ENCODE measurements at regions not wholly inside any gene's neighbourhood (a gene's known extent, or its start where the extent isn't known, plus 50 kb on each side); places are given as distances from the start of the nearest gene placed in this dataset.

DNA sequence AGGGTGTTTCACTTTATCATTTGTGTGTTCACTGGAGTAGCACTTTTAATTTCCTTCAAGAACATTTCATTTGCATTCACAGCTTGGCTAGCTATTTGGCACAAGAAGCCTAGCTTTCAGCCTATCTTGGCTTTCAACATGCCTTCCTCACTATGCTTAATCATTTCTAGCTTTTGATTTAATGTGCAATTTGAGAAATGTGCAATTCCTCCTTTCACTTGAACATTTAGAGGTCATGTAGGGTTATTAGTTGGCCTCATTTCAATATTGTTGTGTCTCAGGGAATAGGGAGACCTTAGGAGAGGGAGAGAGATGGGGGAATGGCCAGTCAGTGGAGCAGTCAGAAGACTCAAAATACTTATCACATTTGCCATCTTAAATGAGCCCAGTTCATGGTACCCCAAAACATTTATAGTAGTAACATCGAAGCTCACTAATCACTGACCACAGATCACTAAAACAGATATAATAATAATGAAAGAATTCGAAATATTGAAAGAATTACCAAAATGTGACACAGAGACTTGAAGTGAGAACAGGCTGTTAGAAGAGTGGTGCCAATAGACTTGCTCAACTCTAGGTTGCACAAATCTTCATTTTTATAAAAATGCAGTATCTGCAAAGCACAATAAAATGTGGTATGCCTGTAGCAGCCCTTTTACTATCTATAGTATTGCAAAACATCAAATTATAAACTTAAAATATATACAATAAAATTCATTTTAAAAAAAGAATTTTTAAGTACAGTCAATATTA is 561.2 kb downstream of the METTL4 start:
- intact Hi-C loops (cut with micrococcal nuclease), result no loop called here

DNA sequence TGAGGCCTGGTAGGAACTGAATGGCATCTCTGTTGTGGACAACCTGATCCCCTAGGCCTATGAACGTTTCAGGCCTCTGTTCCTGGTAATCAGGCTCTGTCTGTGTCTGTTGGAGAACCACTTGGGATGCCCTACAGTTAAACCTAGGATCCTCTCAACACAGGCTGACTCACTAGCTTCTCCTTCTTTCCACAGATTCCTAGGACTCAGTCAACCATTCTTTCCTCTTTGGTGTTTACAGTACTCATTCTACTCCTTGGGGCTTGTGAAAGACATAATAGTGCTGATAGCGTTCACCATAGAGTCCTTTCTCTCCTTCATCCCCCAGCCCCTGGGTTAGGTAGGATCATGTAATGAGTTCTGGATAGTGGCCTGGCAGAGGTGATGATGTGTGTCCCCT is 544.3 kb downstream of the METTL4 start:
- intact Hi-C loops (cut with micrococcal nuclease), result no loop called here

DNA sequence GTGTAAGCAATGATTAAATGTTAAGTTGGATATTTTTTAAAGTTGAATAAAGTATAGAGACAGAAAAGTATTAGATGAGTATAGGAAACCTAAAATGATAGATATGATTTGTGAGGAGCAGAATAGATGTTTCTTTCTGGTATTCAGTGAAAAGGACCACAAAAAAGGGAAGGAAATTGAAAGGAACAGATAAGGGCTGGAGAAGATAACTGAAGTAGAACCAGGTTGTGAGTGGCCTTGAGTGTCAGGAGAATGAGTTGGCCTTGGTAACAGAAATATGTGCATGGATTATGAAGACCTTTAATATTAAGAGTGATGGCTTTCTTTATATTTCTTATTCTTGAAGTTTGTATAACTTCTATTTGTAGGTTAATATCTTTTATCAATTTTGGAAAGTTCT is 543.5 kb downstream of the METTL4 start:
- intact Hi-C loops (cut with micrococcal nuclease), result no loop called here

DNA sequence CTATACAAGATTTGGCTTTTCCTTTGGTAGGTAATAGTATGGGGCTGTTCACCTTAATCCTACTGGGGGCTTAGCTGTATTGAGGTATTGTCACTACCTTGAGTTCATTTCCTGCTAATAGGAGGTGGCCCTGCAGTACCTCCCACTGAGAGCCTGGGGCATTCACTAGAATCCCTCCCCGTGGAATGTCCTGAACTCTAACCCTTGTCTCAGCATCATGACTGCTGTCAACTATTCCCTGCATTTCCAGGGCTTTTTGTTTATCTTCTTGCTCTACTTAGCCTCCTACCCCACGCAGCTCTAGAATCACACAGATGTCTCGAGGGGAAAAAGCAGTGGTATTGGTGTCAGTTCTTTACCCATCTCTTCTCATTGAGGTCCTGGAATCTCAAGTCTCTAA is 542.3 kb downstream of the METTL4 start:
- intact Hi-C loops (cut with micrococcal nuclease), result no loop called here

DNA sequence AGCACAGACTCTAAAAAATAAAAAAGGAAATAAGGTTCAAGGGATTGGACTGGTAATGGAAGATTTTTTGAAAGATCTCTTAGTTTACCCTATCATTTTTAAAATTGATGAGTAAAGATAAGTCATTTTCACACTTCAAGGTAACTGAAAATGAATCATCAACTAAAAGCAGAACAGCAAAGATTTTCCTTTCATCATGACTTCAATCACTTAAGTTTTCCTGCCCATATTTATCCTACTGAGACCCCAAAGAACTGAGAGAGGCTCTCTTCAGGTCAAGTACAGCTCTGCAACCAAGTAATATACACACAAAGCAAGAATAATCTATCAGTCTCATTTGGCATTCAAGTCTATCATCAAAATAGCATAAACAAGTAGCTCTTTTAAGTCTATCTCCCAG is 540.7 kb downstream of the METTL4 start:
- intact Hi-C loops (cut with micrococcal nuclease), result no loop called here

DNA sequence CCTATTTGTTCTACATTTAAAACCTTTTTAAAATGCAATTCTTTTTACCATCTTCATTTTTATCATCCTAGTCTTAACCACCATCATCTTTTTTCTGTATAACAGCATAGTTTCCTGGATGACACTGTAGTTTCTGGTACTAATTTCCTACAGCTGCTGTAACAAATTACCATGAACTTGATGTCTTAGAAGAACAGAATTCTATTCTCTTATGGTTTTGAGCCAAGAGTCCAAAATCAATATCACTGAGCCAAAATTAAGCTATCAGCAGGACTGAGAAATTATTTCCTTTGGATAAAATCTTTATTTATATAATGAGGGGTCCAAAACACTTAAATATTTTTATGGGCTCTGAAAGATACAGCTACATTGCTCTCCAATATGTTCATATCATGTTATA is 539.3 kb downstream of the METTL4 start:
- intact Hi-C loops (cut with micrococcal nuclease), result no loop called here

DNA sequence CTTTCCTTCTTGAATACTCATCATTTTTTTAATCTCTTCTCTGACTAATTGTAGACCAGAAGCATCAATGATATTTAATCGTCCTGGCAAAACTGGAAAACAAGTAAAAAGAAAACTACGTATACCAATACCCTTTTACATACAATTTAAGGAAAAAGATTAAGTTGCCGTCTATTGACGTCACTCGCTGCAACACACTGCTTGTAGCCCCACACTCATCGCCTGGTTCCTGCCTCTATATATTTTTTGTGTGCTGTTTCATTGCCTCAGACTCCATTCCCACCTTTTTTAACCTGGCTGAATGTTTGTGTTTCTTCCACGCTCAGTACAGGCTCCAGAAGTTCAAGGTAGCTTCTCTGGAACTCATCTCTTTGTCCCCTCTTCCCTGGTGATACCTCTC is 536.2 kb downstream of the METTL4 start:
- intact Hi-C loops (cut with micrococcal nuclease), result no loop called here

DNA sequence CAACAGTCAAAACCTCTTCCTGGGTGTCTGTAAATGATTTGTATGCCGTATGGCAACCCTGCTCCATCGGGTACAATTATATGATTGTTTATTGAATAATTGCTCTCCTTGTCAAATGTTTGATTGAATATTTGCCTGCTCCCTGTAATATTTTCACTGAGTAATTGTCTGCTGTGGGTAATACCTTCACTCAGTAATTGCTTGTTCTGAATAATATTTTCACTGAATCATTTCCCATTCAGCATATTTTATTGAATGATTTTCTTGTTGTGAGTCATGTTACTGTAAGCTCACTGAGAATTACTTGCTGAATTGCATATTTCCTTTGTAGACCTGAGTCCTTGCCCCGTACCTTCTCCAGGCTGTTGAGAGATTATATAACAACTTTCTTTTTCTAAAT is 535.2 kb downstream of the METTL4 start:
- intact Hi-C loops (cut with micrococcal nuclease), result no loop called here

DNA sequence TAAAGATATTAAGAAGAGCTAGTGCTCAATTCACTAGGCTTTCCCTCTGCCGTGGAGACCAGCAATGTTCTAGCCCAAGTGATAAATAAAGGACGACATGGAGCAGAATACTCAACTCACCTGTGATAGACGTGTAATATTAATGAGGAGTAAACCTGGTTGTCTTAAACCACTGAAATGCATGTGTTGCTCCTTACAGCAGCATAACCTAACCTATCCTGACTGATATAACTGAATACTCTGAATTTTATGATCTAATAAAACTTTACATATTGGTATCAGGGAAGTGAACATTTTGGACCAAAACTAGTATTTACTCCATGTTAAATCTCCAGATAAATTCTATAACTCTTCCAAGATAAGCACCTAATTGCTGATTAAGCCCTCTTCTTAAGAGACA is 531.0 kb downstream of the METTL4 start:
- intact Hi-C loops (cut with micrococcal nuclease), result no loop called here

DNA sequence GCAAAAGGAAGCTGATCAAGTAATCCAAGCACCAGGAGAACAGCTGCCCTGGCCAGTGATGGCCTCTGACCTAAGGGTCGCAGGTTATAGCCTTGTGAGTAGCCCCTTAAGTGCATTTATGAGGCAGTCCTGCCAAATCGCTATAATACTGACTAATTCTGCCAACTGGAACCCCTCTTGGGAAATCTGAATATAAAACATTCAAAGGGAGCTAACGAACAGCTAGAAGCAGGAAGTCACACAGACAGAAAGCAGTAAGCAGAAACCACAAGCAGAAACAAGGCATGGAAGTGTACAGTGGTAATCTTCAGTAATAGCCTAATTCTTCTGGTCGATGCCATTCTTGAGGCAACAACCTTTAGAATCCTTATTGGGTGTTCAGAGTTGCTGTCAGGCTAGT is 521.3 kb downstream of the METTL4 start:
- intact Hi-C loops (cut with micrococcal nuclease), result no loop called here

DNA sequence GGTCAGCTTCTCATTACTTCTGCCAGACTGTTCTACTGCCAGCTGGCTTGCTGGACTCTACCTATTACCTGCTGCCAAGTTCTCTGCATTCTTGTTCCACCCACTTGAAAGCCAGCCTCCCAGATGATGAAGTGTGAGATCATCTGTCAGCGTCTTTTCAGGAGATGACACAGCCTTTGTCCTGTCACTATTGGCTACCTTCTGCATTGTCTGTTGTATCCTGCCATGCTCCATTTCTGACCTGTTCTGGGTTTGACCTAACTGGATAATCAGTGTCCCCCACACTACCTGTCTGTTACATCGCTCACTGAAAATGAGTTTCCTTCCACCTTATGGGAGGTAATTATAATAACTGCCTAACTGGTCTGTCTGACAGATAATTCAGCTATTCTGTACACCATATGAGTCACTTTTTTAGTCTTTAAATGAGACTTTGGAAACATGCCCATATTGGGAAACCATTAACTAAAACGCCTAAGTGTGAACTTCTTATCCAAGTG is 520.6 kb downstream of the METTL4 start:
- intact Hi-C loops (cut with micrococcal nuclease), result no loop called here

DNA sequence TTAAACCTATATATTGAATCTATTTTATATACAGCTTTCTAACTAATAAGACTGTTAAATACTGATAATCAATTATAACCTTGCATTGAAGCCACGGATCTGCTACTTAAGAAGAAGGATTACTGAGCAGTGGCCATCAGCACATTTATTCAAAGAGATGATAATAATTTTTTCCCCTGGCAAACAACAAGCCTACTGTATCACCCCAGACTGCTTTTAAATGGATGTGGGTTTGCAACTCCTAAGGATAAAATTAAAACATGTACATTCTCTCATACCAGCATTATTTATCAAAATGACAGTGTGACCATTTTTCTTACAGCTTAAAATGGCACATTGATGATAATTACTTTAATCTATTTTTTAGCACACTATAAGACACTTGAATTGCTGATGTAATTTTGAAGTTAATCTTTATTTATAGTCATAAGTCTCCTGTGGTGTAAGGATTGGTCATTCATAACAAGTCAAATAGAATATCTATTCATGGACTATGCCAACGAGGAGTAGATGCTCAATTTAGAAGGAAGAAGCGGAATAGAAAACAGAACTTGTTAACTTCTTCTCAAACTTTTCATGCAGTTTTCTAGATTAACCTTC is 517.7 kb downstream of the METTL4 start:
- intact Hi-C loops (cut with micrococcal nuclease), result no loop called here

DNA sequence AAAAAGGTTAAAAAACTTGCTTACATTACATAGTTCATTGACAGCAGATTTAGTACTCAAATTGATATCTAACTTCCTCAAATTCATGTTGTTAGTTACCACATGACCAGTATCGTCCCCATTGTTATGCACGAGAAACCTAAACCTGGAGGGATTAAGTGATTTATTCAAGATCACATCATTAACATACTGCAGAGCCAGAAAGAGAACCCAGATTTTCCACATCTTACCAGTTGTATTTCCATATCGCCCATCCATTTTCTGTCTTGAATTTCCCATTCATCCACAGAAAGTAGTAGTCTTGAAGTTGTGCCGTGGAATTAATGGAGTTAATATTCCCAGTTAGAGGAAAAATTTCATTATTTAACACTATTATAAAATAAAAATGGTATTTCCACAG is 512.0 kb downstream of the METTL4 start:
- intact Hi-C loops (cut with micrococcal nuclease), result no loop called here

DNA sequence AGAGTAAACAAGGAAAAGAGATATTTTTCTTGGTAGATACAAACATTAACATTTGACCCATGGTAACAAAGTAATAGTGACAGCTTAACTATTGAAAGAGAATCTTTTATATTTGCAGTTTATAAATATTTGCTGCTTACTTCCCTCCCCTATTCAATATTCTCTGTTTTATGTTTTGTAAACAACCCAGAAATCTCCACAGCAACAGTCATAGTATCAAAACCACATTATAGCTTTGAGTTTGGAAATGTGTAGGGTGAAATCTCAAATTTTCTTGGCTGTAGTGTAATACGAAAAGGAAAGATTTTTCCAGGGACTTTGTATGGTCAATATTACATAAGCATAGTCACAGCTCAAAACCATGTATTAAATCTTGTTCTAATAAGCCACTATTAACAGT is 511.2 kb downstream of the METTL4 start:
- intact Hi-C loops (cut with micrococcal nuclease), result no loop called here

DNA sequence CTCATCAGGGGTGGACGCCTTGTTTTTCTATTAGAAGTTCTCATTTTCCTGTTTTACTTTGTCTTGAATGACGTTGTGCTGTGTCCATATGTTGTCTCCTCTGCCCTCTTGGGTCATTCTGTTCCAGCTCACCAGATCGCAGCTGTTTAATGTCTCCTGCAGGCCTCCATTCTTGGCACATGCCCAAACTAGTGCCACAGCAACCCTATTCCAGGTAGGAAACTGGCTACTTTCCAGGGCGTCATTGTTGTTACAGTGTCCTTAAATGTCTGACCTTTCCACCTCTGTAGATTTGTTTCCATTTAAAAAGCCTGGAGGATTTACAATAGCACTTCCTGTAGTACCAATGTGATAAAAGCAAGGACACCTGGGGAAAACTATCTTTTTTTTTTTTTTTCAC is 500.7 kb downstream of the METTL4 start:
- intact Hi-C loops (cut with micrococcal nuclease), result no loop called here

DNA sequence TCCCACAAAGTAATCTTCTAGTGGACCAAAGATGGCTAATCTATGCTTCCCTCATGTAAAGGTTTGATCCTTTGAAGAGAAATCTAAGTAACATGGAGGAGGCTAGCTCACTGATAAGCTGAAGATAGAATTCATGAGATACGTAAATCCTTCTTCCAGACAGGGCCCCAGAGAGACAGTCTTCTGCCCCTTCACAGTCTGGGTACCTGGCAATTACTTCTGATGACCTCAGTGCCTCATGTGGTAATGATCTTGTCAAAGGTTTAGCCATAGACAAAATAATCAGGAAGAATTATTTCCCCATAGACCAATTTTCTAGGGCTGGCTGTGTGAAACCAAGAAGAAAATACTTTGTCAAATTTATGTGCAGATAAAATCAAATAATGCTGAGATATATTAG is 495.8 kb downstream of the METTL4 start:
- intact Hi-C loops (cut with micrococcal nuclease), result no loop called here

DNA sequence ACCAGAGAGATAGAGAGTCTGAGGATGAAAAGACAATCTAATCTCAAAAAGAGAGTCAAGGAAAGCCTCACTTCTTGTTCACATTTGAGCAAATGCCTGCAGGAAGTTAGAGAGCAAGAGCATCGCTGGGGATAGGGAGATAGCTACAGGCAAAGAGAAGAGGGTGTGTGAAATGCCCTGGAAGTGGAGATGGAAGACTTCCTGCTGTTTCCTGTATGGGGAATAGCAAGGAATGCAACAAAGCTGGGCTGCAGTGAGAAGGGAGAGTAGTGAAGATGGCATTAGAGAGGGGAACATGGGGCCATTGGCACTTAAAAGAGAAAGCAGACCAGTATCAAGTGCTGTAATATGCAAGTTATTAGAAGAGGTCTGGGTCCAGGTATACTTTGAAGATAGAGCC is 488.6 kb downstream of the METTL4 start:
- intact Hi-C loops (cut with micrococcal nuclease), result no loop called here

DNA sequence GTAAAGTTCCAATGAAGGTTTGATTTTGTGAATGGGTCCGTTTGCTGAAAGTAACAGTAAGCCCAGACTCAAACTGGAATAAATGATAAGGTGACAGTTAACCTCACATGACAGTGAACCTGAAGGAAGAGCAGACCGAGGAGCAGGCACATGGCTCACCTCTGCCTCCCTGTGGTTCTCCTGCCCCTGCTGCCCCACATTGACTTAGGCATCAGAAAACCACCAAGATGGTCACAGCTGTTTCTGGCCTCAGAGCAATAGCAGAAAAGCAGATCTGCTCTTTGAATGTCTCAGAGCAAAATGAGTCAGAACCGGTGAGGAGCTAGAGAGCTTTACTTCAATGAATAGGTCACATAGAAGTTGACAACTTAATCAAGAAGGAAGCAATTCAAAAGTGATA is 487.6 kb downstream of the METTL4 start:
- intact Hi-C loops (cut with micrococcal nuclease), result no loop called here

DNA sequence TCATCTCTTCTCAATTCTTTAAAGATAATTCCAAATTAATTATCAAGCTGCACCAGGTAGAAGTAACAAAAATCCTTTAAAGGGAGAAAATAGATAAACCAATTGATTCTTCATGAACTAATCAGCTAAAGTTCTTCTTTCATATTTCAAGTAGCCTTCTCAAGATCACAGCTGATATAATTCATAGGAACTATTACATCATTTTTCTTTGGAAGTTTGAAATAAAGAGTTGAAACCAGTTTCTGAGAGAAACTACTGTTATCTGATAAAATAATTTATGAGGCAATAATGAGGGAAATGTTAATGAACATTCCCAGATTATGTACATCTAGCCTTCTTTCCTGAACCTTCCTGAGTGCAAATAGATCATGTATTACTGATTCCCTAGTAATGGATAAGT is 484.9 kb downstream of the METTL4 start:
- intact Hi-C loops (cut with micrococcal nuclease), result no loop called here

DNA sequence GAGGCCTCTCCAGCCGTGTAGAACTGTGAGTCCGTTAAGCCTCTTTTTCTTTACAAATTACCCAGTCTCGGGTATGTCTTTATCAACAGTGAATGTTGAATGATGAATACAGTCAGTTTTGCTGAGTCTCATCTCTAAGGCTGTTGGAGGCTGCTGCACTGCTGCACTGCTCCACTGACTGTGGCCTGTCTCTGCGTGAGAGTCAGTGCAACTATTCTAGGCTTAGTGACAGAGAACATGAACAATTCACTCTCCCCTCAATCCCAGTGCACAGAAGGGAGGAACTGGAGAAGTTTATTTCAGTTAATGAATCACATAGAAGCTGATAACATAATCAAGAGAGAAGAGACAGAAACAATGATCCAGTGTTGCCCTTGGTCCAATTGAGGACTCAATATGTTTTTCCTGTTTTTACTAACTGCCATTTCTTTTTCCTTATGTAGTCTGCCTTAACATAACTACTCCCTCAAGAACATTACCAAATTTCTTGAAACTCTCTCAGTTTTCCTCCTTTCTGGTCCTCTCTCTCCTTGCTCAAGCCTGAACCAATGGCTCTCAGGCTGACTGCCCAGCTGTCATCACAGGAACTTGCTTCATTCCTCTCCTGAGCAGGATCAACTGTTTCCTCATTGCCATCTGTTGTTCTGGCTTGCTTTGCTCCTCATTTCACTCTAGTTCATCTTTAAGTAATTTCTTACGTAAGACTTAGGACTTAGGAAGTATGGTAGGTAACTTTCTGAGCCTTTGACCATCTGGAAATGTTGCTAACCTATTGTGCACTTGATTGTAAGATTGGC is 483.2 kb downstream of the METTL4 start:
- intact Hi-C loops (cut with micrococcal nuclease), result no loop called here

DNA sequence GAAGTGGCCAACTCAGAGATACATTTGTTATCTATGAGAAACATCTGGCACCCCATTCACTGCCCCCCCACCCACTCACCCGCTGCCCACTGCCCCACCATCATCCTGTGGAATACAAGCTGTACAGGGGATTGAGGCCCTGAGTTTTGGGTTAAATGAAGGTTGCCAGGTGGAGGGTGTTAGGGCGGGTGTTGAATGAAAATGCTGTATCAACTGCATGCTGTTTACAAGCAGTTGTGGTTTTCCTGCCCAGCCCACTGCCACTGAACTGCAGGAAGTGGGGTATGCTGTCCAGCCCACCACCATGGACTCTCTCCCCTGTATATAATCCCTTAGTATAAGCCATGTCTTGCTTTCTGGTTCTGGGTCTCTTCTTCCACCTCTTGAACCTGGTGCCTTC is 481.9 kb downstream of the METTL4 start:
- intact Hi-C loops (cut with micrococcal nuclease), result no loop called here

DNA sequence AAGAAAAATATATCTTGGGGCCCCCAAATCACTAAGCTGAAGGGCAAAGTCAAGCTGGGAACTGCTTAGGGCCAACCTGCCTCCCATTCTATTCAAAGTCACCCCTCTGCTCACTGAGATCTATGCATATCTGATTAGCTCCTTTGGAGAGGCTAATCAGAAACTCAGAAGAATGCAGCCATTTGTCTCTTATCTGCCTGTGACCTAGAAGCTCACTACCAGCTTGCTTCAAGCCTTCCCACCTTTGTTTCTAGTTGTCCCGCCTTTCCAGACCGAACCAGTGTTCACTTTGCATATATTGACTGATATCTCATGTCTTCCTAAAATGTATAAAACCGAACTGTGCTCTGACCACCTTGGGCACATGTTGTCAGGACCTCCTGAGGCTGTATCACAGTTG is 479.4 kb downstream of the METTL4 start:
- intact Hi-C loops (cut with micrococcal nuclease), result no loop called here

DNA sequence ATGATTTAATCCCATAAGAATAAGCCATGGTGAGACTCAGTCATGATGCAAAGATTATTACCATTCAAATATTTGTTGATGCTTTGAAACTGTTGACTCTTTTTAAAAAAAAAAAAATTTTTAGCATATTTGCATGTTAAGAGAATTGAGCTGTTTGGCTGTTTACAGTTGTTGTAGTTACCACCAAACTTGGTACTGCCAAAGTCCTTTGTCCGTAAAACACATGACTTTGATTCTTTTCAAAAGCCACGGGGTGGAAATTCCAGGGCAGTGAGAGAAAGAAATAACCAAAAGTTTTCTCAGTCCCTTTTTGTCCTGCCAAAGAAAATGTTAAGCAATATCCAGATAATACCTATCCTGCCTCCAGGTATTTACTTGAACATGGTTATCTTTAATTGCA is 474.8 kb downstream of the METTL4 start:
- intact Hi-C loops (cut with micrococcal nuclease), result no loop called here
